ENCODE measurements at regions not wholly inside any gene's neighbourhood (a gene's known extent, or its start where the extent isn't known, plus 50 kb on each side); places are given as distances from the start of the nearest gene placed in this dataset.

GRCh38 chr5:167155387-167156005 is 1135.9 kb upstream of the WWC1 start:
- no peak overlapping the region for H3K4me3 ChIP-seq
- TF ChIP-seq, protein P1, sequence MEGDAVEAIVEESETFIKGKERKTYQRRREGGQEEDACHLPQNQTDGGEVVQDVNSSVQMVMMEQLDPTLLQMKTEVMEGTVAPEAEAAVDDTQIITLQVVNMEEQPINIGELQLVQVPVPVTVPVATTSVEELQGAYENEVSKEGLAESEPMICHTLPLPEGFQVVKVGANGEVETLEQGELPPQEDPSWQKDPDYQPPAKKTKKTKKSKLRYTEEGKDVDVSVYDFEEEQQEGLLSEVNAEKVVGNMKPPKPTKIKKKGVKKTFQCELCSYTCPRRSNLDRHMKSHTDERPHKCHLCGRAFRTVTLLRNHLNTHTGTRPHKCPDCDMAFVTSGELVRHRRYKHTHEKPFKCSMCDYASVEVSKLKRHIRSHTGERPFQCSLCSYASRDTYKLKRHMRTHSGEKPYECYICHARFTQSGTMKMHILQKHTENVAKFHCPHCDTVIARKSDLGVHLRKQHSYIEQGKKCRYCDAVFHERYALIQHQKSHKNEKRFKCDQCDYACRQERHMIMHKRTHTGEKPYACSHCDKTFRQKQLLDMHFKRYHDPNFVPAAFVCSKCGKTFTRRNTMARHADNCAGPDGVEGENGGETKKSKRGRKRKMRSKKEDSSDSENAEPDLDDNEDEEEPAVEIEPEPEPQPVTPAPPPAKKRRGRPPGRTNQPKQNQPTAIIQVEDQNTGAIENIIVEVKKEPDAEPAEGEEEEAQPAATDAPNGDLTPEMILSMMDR (IDR thresholded peaks at IDR 0.05) = no peak
- no peak overlapping the region for H3K27ac ChIP-seq
- DNase-seq (ENCODE audit: low spot score) = no peak

DNA sequence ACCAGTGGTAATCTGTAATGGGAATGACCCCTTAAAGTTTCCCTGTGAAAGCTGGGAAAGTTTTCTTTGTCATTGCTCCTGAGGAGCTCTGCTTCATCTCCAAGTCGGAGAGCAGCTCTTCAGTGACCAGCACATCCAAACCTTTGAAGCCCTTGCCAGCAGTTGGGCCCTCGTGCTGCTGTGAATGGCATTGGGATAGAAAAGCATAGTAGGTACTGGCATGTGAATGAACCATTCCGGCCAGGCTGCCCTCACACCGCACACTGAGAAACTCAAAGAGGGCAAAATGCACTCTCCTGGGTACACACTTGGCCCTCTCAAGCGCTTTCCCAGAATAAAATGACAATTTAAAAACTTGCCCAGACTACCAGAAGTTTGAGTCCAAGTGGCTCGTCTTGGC is 1135.0 kb upstream of the WWC1 start:
- Histone ChIP-seq H3K27ac (no peak overlapping the region), H3K4me3 (no peak overlapping the region)
- TF ChIP-seq, protein P1 (IDR thresholded peaks at IDR 0.05) = no peak
- no peak for DNase-seq (ENCODE audit: low spot score)

GRCh38 chr5:167158588-167158987 is 1132.9 kb upstream of the WWC1 start:
- DNase-seq (ENCODE audit: low spot score) = no peak
- TF ChIP-seq, protein P1 (IDR thresholded peaks at IDR 0.05) = no peak
- Histone ChIP-seq H3K4me3 (no peak overlapping the region), H3K27ac (no peak overlapping the region)

DNA sequence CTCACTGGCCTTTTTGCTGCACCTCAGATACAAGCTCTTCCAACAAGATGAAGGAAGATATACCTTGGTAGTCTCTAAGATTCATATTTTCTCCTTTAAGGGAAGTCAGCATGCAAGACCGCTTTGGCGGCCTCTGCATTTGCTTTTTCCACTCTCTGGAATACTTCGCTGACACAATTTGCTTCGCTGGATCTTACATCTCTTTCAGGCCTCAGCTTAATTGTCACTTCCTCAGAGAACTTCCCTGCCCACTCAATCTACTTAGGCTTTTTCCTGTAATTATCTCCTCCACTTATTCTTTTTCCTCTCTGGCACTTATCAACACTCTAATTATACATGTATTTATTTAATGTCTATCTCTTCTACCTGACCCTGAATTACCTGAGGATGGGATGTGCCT is 1131.1 kb upstream of the WWC1 start:
- TF ChIP-seq, protein P1 (IDR thresholded peaks at IDR 0.05) = no peak
- H3K27ac ChIP-seq = no peak overlapping the region
- no peak for DNase-seq (ENCODE audit: low spot score)
- no peak overlapping the region for H3K4me3 ChIP-seq

GRCh38 chr5:167166696-167167095 is 1124.7 kb upstream of the WWC1 start:
- TF ChIP-seq, protein P1 (IDR thresholded peaks at IDR 0.05) = no peak
- DNase-seq (ENCODE audit: low spot score) = no peak
- no peak overlapping the region for H3K4me3 ChIP-seq
- no peak overlapping the region for H3K27ac ChIP-seq

- no peak overlapping the region for H3K4me3 ChIP-seq
- no peak overlapping the region for H3K27ac ChIP-seq
- no peak for DNase-seq (ENCODE audit: low spot score)
- TF ChIP-seq, protein P1 (IDR thresholded peaks at IDR 0.05) = no peak
Measured at GRCh38 chr5:167167191-167167795, 1124.2 kb upstream of the WWC1 start.

DNA sequence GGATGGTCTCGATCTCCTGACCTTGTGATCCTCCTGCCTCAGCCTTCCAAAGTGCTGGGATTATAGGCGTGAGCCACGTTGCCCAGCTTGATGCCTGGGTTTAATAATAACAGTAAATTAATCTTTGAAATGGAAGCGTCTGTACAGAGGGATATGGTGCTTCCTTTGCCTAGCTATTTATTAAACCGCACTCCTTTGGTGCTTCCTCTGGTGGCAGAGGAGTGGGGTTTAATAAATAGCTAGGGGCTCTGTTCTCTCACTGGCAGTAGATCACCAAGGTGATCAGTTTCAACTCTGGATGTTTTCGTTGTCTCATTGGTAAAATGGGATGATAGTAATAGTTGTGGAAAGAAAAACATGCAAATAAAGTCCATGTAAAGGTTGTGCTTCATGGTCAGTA is 1122.5 kb upstream of the WWC1 start:
- TF ChIP-seq, protein P1 (IDR thresholded peaks at IDR 0.05) = no peak
- no peak overlapping the region for H3K27ac ChIP-seq
- DNase-seq (ENCODE audit: low spot score) = no peak

More for the DNA sequence above, 1122.5 kb upstream of the WWC1 start:
- H3K4me3 ChIP-seq = no peak overlapping the region
